ENCODE measurements at regions not wholly inside any gene's neighbourhood (a gene's known extent, or its start where the extent isn't known, plus 50 kb on each side); places are given as distances from the start of the nearest gene placed in this dataset.

DNA sequence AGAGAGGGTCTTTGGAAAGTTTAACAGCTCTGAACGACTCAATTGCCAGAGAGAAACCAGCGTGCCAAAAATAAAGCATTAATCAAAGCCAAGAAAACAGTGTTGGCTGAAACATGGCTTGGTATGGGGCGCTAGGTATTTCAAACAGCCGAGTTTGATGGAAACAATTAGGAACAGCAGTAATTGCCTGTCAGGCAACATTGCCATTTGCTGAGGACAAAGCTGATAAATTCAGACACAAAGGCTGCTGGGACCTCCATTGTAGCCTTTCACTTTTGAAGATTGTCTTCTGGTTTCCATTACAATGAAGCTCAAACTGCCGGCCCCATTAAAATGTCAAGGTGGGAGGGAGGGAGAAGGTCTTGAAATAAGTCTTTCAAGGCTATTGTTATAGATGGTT is 125.4 kb upstream of the SPDL1 start:
- Histone ChIP-seq H3K4me1 (ENCODE audit: control insufficient read depth, insufficient read depth, low read length) (no peaks in the 10 kb centered on the region), H3K36me3 (ENCODE audit: control insufficient read depth, insufficient read depth, low read length) (no peaks in the 10 kb centered on the region), H3K27ac (ENCODE audit: low read length) (no peak overlapping the region), H3K27me3 (ENCODE audit: control insufficient read depth, insufficient read depth, low read length) (no peaks in the 10 kb centered on the region), H3K9me3 (ENCODE audit: control insufficient read depth, low read depth, low read length) (no peaks in the 10 kb centered on the region), H3K4me3 (ENCODE audit: low read length) (no peak overlapping the region)
- DNase-seq, result no peak
- no CpG with 5 or more reads among the region's 5 CpGs for WGBS (ENCODE audit: insufficient coverage, low lambda C conversion rate)

DNA sequence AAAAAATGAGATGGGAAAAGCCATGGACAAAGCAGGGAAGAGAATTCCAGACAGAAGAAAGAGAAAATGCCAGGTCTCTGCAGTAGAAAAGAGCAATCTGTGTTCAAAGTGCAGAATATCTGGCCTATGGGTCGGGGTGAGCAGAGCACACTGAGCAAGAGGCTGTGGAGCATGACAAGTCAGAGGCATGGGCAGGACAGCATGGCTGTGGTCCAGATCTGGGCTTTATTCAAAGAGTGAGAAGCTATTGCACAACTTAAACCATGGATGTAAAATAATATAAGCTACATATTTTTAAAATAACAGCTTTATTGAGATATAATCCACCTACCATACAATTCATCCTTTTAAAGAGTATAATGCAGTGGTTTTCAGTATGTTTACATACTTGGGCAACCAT is 133.1 kb upstream of the SPDL1 start:
- H3K36me3 ChIP-seq (ENCODE audit: control insufficient read depth, insufficient read depth, low read length), result no peaks in the 10 kb centered on the region
- no peaks in the 10 kb centered on the region for H3K27me3 ChIP-seq (ENCODE audit: control insufficient read depth, insufficient read depth, low read length)
- no peaks in the 10 kb centered on the region for H3K4me1 ChIP-seq (ENCODE audit: control insufficient read depth, insufficient read depth, low read length)
- no CpG with 5 or more reads among the region's 1 CpG for WGBS (ENCODE audit: insufficient coverage, low lambda C conversion rate)
- H3K4me3 ChIP-seq (ENCODE audit: low read length), result no peak overlapping the region
- no peak overlapping the region for H3K27ac ChIP-seq (ENCODE audit: low read length)
- no peaks in the 10 kb centered on the region for H3K9me3 ChIP-seq (ENCODE audit: control insufficient read depth, low read depth, low read length)
- no peak for DNase-seq

DNA sequence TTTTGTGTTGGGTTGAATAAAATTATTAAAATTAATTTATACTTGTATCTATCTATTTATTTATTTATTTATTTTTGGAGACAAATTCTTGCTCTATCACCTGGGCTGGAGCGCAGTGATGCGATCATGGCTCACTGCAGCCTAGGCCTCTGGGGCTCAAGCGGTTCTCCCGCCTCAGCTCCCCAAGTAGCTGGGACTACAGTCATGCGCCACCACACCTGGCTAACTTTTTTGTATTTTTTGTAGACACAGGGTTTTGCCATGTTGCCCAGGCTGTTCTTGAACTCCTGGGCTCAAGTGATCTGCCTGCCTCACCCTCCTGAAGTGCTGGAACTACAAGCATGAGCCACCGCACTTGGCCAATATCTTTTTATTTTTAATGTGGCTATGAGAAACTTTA is 134.7 kb upstream of the SPDL1 start:
- Histone ChIP-seq H3K27me3 (ENCODE audit: control insufficient read depth, insufficient read depth, low read length) (no peaks in the 10 kb centered on the region), H3K4me3 (ENCODE audit: low read length) (no peak overlapping the region), H3K9me3 (ENCODE audit: control insufficient read depth, low read depth, low read length) (no peaks in the 10 kb centered on the region), H3K4me1 (ENCODE audit: control insufficient read depth, insufficient read depth, low read length) (no peaks in the 10 kb centered on the region), H3K27ac (ENCODE audit: low read length) (no peak overlapping the region), H3K36me3 (ENCODE audit: control insufficient read depth, insufficient read depth, low read length) (no peaks in the 10 kb centered on the region)
- no peak for DNase-seq
- WGBS (ENCODE audit: insufficient coverage, low lambda C conversion rate), result no CpG with 5 or more reads among the region's 6 CpGs

DNA sequence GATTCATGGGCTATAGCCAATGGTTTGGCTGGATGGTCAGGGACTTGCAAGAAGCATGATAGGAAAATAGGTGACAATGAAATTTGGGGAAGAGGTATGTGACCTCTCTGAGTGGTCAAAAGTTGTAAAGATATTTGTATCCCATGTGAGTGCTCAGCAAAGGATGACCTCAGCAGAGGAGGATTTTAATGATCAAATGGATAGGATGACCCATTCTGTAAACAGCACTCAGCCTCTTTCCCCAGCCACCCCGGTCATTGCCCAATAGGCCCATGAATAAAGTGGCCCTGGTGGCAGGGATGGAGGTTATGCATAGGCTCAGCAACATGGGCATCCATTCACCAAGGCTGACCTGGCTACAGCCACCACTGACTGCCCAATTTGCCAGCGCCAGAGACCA is 138.4 kb upstream of the SPDL1 start:
- Histone ChIP-seq H3K36me3 (ENCODE audit: control insufficient read depth, insufficient read depth, low read length) (no peaks in the 10 kb centered on the region), H3K4me1 (ENCODE audit: control insufficient read depth, insufficient read depth, low read length) (no peaks in the 10 kb centered on the region), H3K27ac (ENCODE audit: low read length) (no peak overlapping the region), H3K4me3 (ENCODE audit: low read length) (no peak overlapping the region), H3K9me3 (ENCODE audit: control insufficient read depth, low read depth, low read length) (no peaks in the 10 kb centered on the region), H3K27me3 (ENCODE audit: control insufficient read depth, insufficient read depth, low read length) (no peaks in the 10 kb centered on the region)
- WGBS (ENCODE audit: insufficient coverage, low lambda C conversion rate), result no CpG with 5 or more reads among the region's 2 CpGs
- DNase-seq, result no peak

DNA sequence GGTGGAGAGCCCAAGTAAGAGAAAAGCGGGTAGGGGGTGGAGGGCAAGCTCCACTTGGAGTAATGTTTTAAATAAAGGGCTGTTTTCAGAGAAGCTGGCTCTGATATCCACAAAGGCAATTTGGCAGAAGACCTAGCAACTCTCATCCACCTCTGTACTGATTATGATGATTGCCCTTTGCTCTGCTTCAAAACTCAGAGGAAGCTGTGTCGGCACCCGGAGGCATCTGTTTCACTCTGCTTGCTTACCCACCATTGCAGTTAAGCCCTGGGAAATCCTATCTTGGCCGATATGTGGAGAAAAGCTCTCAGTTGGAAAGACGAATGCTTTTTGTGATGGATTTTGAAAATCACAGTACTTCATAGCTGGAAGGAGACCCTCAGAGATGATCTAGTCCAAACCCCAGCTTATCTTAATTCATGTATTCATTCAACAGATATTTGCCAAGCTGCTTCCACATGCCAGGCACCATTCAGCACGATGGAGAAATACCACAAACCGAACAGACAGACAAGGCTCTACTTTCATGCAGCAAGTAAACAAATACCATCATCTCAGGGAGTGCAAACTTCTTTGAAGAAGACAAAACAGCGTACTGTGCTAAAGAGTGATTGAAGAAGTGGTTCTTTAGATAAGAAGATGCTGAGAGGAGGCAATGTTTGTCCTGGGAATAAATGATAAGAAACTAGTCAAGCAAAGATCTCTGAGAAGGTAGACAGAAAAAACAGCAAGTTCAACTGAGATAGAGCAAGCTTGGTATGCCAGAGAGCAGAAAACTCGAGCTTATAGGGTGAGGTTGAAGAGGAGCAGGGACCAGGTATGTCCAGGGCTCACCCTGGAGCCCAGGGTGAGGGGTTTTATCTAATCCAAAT is 140.4 kb upstream of the SPDL1 start:
- Histone ChIP-seq H3K4me1 (ENCODE audit: control insufficient read depth, insufficient read depth, low read length) (no peaks in the 10 kb centered on the region), H3K27me3 (ENCODE audit: control insufficient read depth, insufficient read depth, low read length) (no peaks in the 10 kb centered on the region), H3K4me3 (ENCODE audit: low read length) (no peak overlapping the region), H3K9me3 (ENCODE audit: control insufficient read depth, low read depth, low read length) (no peaks in the 10 kb centered on the region), H3K36me3 (ENCODE audit: control insufficient read depth, insufficient read depth, low read length) (no peaks in the 10 kb centered on the region), H3K27ac (ENCODE audit: low read length) (no peak overlapping the region)
- WGBS (ENCODE audit: insufficient coverage, low lambda C conversion rate), result 37% methylated on average over 3 of the region's 9 CpGs
- no peak for DNase-seq

DNA sequence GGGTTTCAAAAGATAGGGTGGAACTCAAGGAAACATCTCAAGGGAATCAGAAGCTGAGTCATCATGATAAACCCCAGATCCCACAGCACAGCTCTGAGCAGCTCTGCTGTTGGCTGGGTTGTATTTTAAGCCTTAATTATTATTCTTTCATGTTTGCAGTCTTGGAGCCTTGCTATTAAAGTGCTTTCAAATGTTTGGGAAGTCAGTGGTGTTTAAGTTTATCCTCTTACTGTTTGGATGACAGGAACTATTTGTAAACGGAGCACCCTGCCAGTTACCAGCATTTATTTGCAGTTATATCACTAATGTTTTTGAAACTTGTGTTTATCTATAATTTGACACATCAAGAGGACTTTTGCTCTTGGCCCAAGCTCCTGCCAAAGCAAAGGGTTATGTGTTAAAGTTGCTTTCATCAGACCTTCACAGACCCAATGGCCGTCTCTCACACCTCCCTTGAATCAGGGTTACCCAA is 141.1 kb upstream of the SPDL1 start:
- Histone ChIP-seq H3K36me3 (ENCODE audit: control insufficient read depth, insufficient read depth, low read length) (no peaks in the 10 kb centered on the region), H3K27me3 (ENCODE audit: control insufficient read depth, insufficient read depth, low read length) (no peaks in the 10 kb centered on the region), H3K4me3 (ENCODE audit: low read length) (no peak overlapping the region), H3K4me1 (ENCODE audit: control insufficient read depth, insufficient read depth, low read length) (no peaks in the 10 kb centered on the region), H3K9me3 (ENCODE audit: control insufficient read depth, low read depth, low read length) (no peaks in the 10 kb centered on the region), H3K27ac (ENCODE audit: low read length) (no peak overlapping the region)
- no CpG with 5 or more reads among the region's 2 CpGs for WGBS (ENCODE audit: insufficient coverage, low lambda C conversion rate)
- no peak for DNase-seq

DNA sequence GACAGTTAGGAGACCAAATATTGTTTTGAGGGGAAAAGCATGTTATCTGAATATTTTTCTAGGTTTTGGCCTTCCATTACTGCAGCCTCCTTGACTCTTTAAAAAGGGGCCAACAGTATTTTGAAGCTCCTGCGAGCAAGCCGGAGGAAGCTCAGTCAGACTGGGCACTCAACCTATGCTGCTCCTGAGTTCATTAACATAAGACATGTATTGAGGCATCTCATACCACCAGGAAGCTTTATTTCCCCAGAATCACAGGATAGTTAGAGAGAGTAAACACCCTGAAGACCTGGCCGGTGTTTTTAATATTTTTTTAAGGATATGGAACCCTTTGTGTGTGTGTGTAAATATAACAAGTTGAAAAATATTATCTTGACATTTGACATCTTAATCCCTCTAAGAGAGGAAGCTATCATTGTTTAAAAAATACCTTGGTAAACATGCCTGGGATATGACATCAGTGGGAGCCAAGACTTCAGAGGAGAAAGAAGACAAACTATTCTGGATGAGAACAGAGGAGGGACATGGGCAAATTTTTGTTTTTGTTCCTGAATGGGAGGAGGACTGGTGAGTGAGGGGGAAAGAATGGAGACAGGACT is 139.3 kb upstream of the SLIT3 start:
- no peak for DNase-seq
- no peaks in the 10 kb centered on the region for H3K36me3 ChIP-seq (ENCODE audit: control insufficient read depth, insufficient read depth, low read length)
- H3K9me3 ChIP-seq (ENCODE audit: control insufficient read depth, low read depth, low read length), result no peaks in the 10 kb centered on the region
- H3K27ac ChIP-seq (ENCODE audit: low read length), result no peak overlapping the region
- no peaks in the 10 kb centered on the region for H3K27me3 ChIP-seq (ENCODE audit: control insufficient read depth, insufficient read depth, low read length)
- no peak overlapping the region for H3K4me3 ChIP-seq (ENCODE audit: low read length)
- no peaks in the 10 kb centered on the region for H3K4me1 ChIP-seq (ENCODE audit: control insufficient read depth, insufficient read depth, low read length)
- WGBS (ENCODE audit: insufficient coverage, low lambda C conversion rate), result 0% methylated on average over 1 of the region's 3 CpGs

DNA sequence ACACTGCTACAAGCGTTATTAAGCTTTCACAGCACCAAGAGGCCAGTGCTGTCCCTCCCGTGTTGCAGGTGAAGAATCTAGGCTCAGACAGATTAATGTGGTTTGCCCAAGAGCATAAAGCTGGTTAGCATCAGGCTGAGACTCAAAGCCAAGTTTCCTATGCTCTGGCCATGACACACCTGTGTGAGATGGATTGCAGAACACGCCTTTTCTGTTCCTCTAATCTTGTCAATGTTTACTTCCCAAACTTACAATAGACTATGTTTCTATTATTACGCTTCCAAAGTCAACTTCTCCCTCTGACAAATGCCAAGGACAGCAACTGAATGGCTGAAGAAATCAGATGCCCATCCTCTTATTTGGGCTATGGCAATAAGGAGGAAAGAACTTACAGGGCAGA is 138.4 kb upstream of the SLIT3 start:
- no CpG with 5 or more reads among the region's 4 CpGs for WGBS (ENCODE audit: insufficient coverage, low lambda C conversion rate)
- Histone ChIP-seq H3K27ac (ENCODE audit: low read length) (no peak overlapping the region), H3K4me3 (ENCODE audit: low read length) (no peak overlapping the region), H3K9me3 (ENCODE audit: control insufficient read depth, low read depth, low read length) (no peaks in the 10 kb centered on the region), H3K4me1 (ENCODE audit: control insufficient read depth, insufficient read depth, low read length) (no peaks in the 10 kb centered on the region), H3K27me3 (ENCODE audit: control insufficient read depth, insufficient read depth, low read length) (no peaks in the 10 kb centered on the region), H3K36me3 (ENCODE audit: control insufficient read depth, insufficient read depth, low read length) (no peaks in the 10 kb centered on the region)
- DNase-seq, result no peak

DNA sequence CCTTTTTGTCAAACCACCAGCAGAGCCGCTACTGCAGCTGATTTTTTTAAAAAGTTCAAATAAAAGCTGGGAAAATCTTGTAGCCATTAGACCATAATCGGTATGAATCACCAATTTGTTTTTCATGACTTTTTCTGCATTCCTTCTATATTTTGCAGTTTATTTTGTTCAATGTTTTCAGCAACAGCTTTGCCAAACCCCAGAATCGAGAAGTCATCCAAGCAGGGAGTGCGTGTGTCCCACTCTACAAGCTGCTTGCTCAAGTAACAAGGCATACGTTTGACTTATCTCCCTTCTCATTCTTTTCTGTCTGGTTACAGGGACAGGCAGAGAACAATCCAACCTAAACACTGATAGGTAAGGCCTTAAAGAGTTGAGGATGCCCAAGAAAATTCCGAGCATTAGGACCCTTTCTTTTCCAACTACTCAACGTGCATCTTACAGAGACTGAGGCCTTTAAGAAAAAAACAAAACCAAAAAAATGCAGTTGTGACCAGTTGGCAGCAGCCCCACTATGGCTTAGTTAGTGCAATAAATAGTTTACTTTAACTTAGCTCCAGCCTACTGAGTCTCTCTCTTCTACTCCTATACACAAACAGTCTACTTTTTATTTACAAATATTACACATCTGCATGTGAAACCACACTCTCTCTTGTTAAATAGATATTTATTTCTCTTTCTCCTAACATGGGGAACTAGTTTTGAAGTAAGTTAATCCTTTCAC is 134.7 kb upstream of the SLIT3 start:
- peak in 1 of 2 donors; percentile 17 for DNase-seq
- H3K9me3 ChIP-seq (ENCODE audit: control insufficient read depth, low read depth, low read length), result no peaks in the 10 kb centered on the region
- no peak overlapping the region for H3K4me3 ChIP-seq (ENCODE audit: low read length)
- H3K36me3 ChIP-seq (ENCODE audit: control insufficient read depth, insufficient read depth, low read length), result no peaks in the 10 kb centered on the region
- no peaks in the 10 kb centered on the region for H3K4me1 ChIP-seq (ENCODE audit: control insufficient read depth, insufficient read depth, low read length)
- H3K27me3 ChIP-seq (ENCODE audit: control insufficient read depth, insufficient read depth, low read length), result no peaks in the 10 kb centered on the region
- H3K27ac ChIP-seq (ENCODE audit: low read length), result no peak overlapping the region
- WGBS (ENCODE audit: insufficient coverage, low lambda C conversion rate), result 76% methylated on average over 3 of the region's 7 CpGs

DNA sequence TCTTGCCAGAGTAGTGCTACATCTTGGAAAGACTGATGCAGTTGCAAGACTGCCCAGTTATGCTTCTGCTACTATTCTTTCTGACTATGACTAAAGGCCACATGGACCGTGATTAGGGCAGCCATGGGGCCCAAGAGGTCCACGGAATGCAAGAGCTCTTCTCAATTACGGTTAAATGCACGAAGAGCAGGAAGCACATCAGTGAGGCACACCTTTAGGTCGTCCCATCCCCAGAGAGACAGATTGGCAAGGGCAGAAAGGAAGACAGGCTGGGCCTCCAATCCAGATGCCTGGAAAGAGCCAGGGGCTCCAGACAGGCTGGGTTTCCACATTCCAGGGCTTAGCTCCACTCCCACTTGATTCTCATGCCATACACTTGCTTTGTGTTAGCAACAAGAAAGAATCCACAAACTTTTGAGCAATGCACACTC is 132.3 kb upstream of the SLIT3 start:
- DNase-seq, result peak in 1 of 2 donors; percentile 17
- no CpG with 5 or more reads among the region's 5 CpGs for WGBS (ENCODE audit: insufficient coverage, low lambda C conversion rate)
- H3K27me3 ChIP-seq (ENCODE audit: control insufficient read depth, insufficient read depth, low read length), result no peaks in the 10 kb centered on the region
- no peak overlapping the region for H3K4me3 ChIP-seq (ENCODE audit: low read length)
- no peaks in the 10 kb centered on the region for H3K36me3 ChIP-seq (ENCODE audit: control insufficient read depth, insufficient read depth, low read length)
- H3K9me3 ChIP-seq (ENCODE audit: control insufficient read depth, low read depth, low read length), result no peaks in the 10 kb centered on the region
- no peaks in the 10 kb centered on the region for H3K4me1 ChIP-seq (ENCODE audit: control insufficient read depth, insufficient read depth, low read length)
- H3K27ac ChIP-seq (ENCODE audit: low read length), result no peak overlapping the region

All from large intestine (tissue), 3 donors.